DND-41 (cell line): ENCODE measurements at regions not wholly inside any gene's neighbourhood (a gene's known extent, or its start where the extent isn't known, plus 50 kb on each side); places are given as distances from the start of the nearest gene placed in this dataset.

ENCODE experiments used
- EZH2 ChIP-seq: IDR thresholded peaks from 3 replicates; pipeline ENCODE4 v1.6.1; 2012; ENCODE audit warnings: borderline replicate concordance, low read depth, mild to moderate bottlenecking, moderate library complexity, low read length, inconsistent platforms; ENCODE audit not compliant: severe bottlenecking
- TF ChIP-seq, protein P1 (sequence below): IDR thresholded peaks from 2 replicates; pipeline ENCODE4 v1.5.1; 2012; ENCODE audit warnings: borderline replicate concordance, low read length, moderate library complexity, mild to moderate bottlenecking; ENCODE audit not compliant: poor library complexity, severe bottlenecking; ENCODE audit errors: extremely low read depth

DNA sequence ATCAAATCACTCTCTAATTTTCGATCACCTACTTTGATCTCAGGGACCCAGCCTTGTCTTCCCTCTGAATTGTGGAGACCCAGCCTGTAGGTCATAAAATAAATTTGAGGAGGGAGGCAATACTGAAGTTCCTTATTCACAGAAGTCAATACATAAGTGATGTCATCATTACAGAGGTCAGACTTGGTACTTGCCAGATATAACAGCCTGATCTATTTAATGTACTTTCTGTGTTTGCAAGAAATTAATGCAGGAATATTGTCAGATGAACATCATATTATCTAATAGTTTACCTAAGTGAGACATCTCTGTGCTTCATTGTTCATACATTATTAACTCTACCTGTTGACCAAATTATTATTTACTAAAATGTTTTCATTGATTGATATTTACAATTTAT lies 105.6 kb downstream of the GPAM start:
- TF ChIP-seq, protein P1, sequence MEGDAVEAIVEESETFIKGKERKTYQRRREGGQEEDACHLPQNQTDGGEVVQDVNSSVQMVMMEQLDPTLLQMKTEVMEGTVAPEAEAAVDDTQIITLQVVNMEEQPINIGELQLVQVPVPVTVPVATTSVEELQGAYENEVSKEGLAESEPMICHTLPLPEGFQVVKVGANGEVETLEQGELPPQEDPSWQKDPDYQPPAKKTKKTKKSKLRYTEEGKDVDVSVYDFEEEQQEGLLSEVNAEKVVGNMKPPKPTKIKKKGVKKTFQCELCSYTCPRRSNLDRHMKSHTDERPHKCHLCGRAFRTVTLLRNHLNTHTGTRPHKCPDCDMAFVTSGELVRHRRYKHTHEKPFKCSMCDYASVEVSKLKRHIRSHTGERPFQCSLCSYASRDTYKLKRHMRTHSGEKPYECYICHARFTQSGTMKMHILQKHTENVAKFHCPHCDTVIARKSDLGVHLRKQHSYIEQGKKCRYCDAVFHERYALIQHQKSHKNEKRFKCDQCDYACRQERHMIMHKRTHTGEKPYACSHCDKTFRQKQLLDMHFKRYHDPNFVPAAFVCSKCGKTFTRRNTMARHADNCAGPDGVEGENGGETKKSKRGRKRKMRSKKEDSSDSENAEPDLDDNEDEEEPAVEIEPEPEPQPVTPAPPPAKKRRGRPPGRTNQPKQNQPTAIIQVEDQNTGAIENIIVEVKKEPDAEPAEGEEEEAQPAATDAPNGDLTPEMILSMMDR: no peak
- TF ChIP-seq EZH2: no peak
